MM.1S (cell line): ENCODE measurements at regions not wholly inside any gene's neighbourhood (a gene's known extent, or its start where the extent isn't known, plus 50 kb on each side); places are given as distances from the start of the nearest gene placed in this dataset.

Source experiments
- DNase-seq: peaks from one replicate; pipeline ENCODE4 v3.0.0-alpha.2; 2015
- H2AFZ ChIP-seq: fragments of 300-600 bp; sonication (generic); 2 replicates; pipeline ENCODE4 v1.6.0; 2016; ENCODE audit warnings: antibody characterized with exemption, low read length
- H3F3A ChIP-seq: fragments of 300-600 bp; sonication (generic); 2 replicates; pipeline ENCODE4 v1.6.1; 2016; ENCODE audit warnings: mild to moderate bottlenecking, antibody characterized with exemption, low read length, moderate library complexity, mixed read lengths; ENCODE audit not compliant: insufficient read depth
- H3K27ac ChIP-seq: fragments of 300-600 bp; sonication (generic); 2 replicates; pipeline ENCODE4 v1.5.1; 2016; ENCODE audit warnings: mild to moderate bottlenecking, low read length
- H3K27me3 ChIP-seq: fragments of 300-600 bp; sonication (generic); replicated peaks from 2 replicates; pipeline ENCODE4 v1.6.0; 2016; ENCODE audit warnings: low read length; ENCODE audit not compliant: insufficient read depth
- H3K36me3 ChIP-seq: fragments of 300-600 bp; sonication (generic); replicated peaks from 2 replicates; pipeline ENCODE4 v1.6.1; 2016; ENCODE audit warnings: mild to moderate bottlenecking, low read length, mixed read lengths; ENCODE audit not compliant: insufficient read depth
- H3K4me1 ChIP-seq: fragments of 300-600 bp; sonication (generic); 2 replicates; pipeline ENCODE4 v1.6.1; 2016; ENCODE audit warnings: low read length, mixed read lengths
- H3K4me2 ChIP-seq: fragments of 300-600 bp; sonication (generic); 2 replicates; pipeline ENCODE4 v1.6.0; 2016; ENCODE audit warnings: low read depth, low read length
- H3K4me3 ChIP-seq: fragments of 300-600 bp; sonication (generic); 2 replicates; pipeline ENCODE4 v1.5.1; 2016; ENCODE audit warnings: low read length, mixed read lengths
- H3K79me2 ChIP-seq: fragments of 300-600 bp; sonication (generic); 2 replicates; pipeline ENCODE4 v1.6.1; 2016; ENCODE audit warnings: mixed run types, low read length, mixed read lengths
- H3K9ac ChIP-seq: fragments of 300-600 bp; sonication (generic); 2 replicates; pipeline ENCODE4 v1.6.1; 2016; ENCODE audit warnings: low read length, mixed read lengths
- H3K9me2 ChIP-seq: fragments of 300-600 bp; sonication (generic); replicated peaks from 2 replicates; pipeline ENCODE4 v1.6.1; 2016; ENCODE audit warnings: mild to moderate bottlenecking, low read length, mixed read lengths; ENCODE audit not compliant: insufficient read depth
- H3K9me3 ChIP-seq: fragments of 300-600 bp; sonication (generic); replicated peaks from 2 replicates; pipeline ENCODE4 v1.6.1; 2016; ENCODE audit warnings: mild to moderate bottlenecking, low read length, mixed read lengths; ENCODE audit not compliant: insufficient read depth
- H4K20me1 ChIP-seq: fragments of 300-600 bp; sonication (generic); 2 replicates; pipeline ENCODE4 v1.6.1; 2016; ENCODE audit warnings: mild to moderate bottlenecking, low read length, moderate library complexity, mixed read lengths; ENCODE audit not compliant: insufficient read depth
- CTCF ChIP-seq: fragments of 300-600 bp; sonication (generic); IDR thresholded peaks from 2 replicates; pipeline ENCODE4 v1.5.1; 2016; ENCODE audit warnings: antibody characterized with exemption, low read length, mixed read lengths
- EZH2 ChIP-seq: fragments of 300-600 bp; sonication (generic); optimal IDR thresholded peaks from 2 replicates; pipeline ENCODE3; 2017; ENCODE audit warnings: low read depth, mild to moderate bottlenecking, antibody characterized with exemption, low read length, mixed read lengths
- EZH2phosphoT487 ChIP-seq: fragments of 300-600 bp; sonication (generic); IDR thresholded peaks from 2 replicates; pipeline ENCODE4 v1.6.1; 2018; ENCODE audit warnings: antibody characterized with exemption, low read length

- H3K27me3 ChIP-seq = no peaks in the 10 kb centered on the region
- no peak overlapping the region for H2AFZ ChIP-seq
- no peaks in the 10 kb centered on the region for H4K20me1 ChIP-seq
- H3K9me2 ChIP-seq = no peaks in the 10 kb centered on the region
- H3K9ac ChIP-seq = no peak overlapping the region
- H3K4me2 ChIP-seq = no peak overlapping the region
- TF ChIP-seq CTCF (no peak), EZH2 (no peak), EZH2phosphoT487 (no peak)
- H3K79me2 ChIP-seq = no peaks in the 10 kb centered on the region
- H3K27ac ChIP-seq = no peak overlapping the region
- DNase-seq = no peak
- no peaks in the 10 kb centered on the region for H3K36me3 ChIP-seq
- no peaks in the 10 kb centered on the region for H3F3A ChIP-seq
- H3K4me1 ChIP-seq = no peaks in the 10 kb centered on the region
- H3K4me3 ChIP-seq = no peak overlapping the region
- no peaks in the 10 kb centered on the region for H3K9me3 ChIP-seq
Observed at GRCh38 chr10:130555411-130555750, 419.2 kb downstream of the GLRX3 start.

- H3K9me3 ChIP-seq = no peaks in the 10 kb centered on the region
- H3K36me3 ChIP-seq = no peaks in the 10 kb centered on the region
- DNase-seq = no peak
- H3K4me1 ChIP-seq = no peaks in the 10 kb centered on the region
- no peak overlapping the region for H3K4me3 ChIP-seq
- H3K9me2 ChIP-seq = no peaks in the 10 kb centered on the region
- H3K79me2 ChIP-seq = no peaks in the 10 kb centered on the region
- TF ChIP-seq EZH2phosphoT487 (no peak), CTCF (no peak), EZH2 (no peak)
- H3K27ac ChIP-seq = no peak overlapping the region
- no peak overlapping the region for H2AFZ ChIP-seq
- no peak overlapping the region for H3K9ac ChIP-seq
- H3K4me2 ChIP-seq = no peak overlapping the region
- no peaks in the 10 kb centered on the region for H3K27me3 ChIP-seq
- no peaks in the 10 kb centered on the region for H4K20me1 ChIP-seq
- no peaks in the 10 kb centered on the region for H3F3A ChIP-seq
Observed at GRCh38 chr10:130557181-130557845, 421.1 kb downstream of the GLRX3 start.

- no peak overlapping the region for H3K9ac ChIP-seq
- H3K9me2 ChIP-seq = no peaks in the 10 kb centered on the region
- no peak overlapping the region for H2AFZ ChIP-seq
- no peaks in the 10 kb centered on the region for H3K36me3 ChIP-seq
- H3K4me1 ChIP-seq = no peaks in the 10 kb centered on the region
- no peak overlapping the region for H3K4me3 ChIP-seq
- H3K9me3 ChIP-seq = no peaks in the 10 kb centered on the region
- no peak for DNase-seq
- no peak overlapping the region for H3K27ac ChIP-seq
- H3K79me2 ChIP-seq = no peaks in the 10 kb centered on the region
- H4K20me1 ChIP-seq = no peaks in the 10 kb centered on the region
- TF ChIP-seq EZH2phosphoT487 (no peak), EZH2 (no peak), CTCF (no peak)
- no peaks in the 10 kb centered on the region for H3F3A ChIP-seq
- no peaks in the 10 kb centered on the region for H3K27me3 ChIP-seq
- no peak overlapping the region for H3K4me2 ChIP-seq
Observed at GRCh38 chr10:130558746-130559546, 422.8 kb downstream of the GLRX3 start.
